Epithelial cell of proximal tubule (primary cell): ENCODE measurements at regions not wholly inside any gene's neighbourhood (a gene's known extent, or its start where the extent isn't known, plus 50 kb on each side); places are given as distances from the start of the nearest gene placed in this dataset.

Experiments
- DNase-seq: peaks from one replicate; pipeline ENCODE4 v3.0.0-alpha.2; 2011; ENCODE audit warnings: low read depth
- H3K4me3 ChIP-seq: 2 replicates; pipeline ENCODE4 v1.5.1; 2011; ENCODE audit warnings: low read depth, mild to moderate bottlenecking, low read length
- CTCF ChIP-seq: conservative IDR thresholded peaks from 2 replicates; pipeline ENCODE4 v1.5.1; 2012; ENCODE audit warnings: low read depth, mild to moderate bottlenecking, low read length

GRCh38 chr14:44774396-44774795 lies 187.4 kb downstream of the KLHL28 start:
- DNase-seq, result no peak
- no peak overlapping the region for H3K4me3 ChIP-seq
- no peak for TF ChIP-seq CTCF

- TF ChIP-seq CTCF, result no peak
- H3K4me3 ChIP-seq, result no peak overlapping the region
Observed at GRCh38 chr14:44771496-44771895, 190.3 kb downstream of the KLHL28 start.

GRCh38 chr14:44770201-44770600 lies 191.5 kb downstream of the KLHL28 start:
- no peak for DNase-seq
- H3K4me3 ChIP-seq, result no peak overlapping the region
- no peak for TF ChIP-seq CTCF

More at GRCh38 chr14:44771496-44771895, 190.3 kb downstream of the KLHL28 start:
- DNase-seq, result no peak

GRCh38 chr14:44768935-44769334 lies 192.8 kb downstream of the KLHL28 start:
- no peak for DNase-seq
- no peak overlapping the region for H3K4me3 ChIP-seq
- no peak for TF ChIP-seq CTCF

GRCh38 chr14:44767646-44768173 lies 194.0 kb downstream of the KLHL28 start:
- no peak for DNase-seq
- no peak overlapping the region for H3K4me3 ChIP-seq
- TF ChIP-seq CTCF, result no peak

GRCh38 chr14:44766285-44766684 lies 195.5 kb downstream of the KLHL28 start:
- no peak for TF ChIP-seq CTCF
- no peak for DNase-seq
- H3K4me3 ChIP-seq, result no peak overlapping the region

- H3K4me3 ChIP-seq, result no peak overlapping the region
- TF ChIP-seq CTCF, result no peak
- no peak for DNase-seq
Observed at GRCh38 chr14:44763356-44763755, 198.4 kb downstream of the KLHL28 start.
